IPS-20b (cell line): ENCODE measurements at regions not wholly inside any gene's neighbourhood (a gene's known extent, or its start where the extent isn't known, plus 50 kb on each side); places are given as distances from the start of the nearest gene placed in this dataset.

Source experiments
- H3K27ac ChIP-seq: one replicate; pipeline ENCODE4 v1.5.1; 2013; ENCODE audit warnings: low read length
- H3K27me3 ChIP-seq: 2 replicates; pipeline ENCODE4 v1.6.1; 2013; ENCODE audit warnings: mild to moderate bottlenecking, low read length, inconsistent platforms; ENCODE audit not compliant: insufficient read depth
- H3K36me3 ChIP-seq: 2 replicates; pipeline ENCODE4 v1.6.1; 2013; ENCODE audit warnings: low read depth, mild to moderate bottlenecking, inconsistent platforms, low read length, moderate library complexity; ENCODE audit not compliant: insufficient read depth
- H3K4me1 ChIP-seq: 2 replicates; pipeline ENCODE4 v1.6.1; 2013; ENCODE audit warnings: mild to moderate bottlenecking, control low read depth, inconsistent platforms, low read length, moderate library complexity; ENCODE audit not compliant: insufficient read depth
- H3K4me3 ChIP-seq: 2 replicates; pipeline ENCODE4 v1.5.1; 2013; ENCODE audit warnings: mild to moderate bottlenecking, low read length, inconsistent platforms
- H3K9ac ChIP-seq: 2 replicates; pipeline ENCODE4 v1.6.1; 2013; ENCODE audit warnings: low read depth, mild to moderate bottlenecking, inconsistent platforms, low read length, moderate library complexity
- H3K9me3 ChIP-seq: 2 replicates; pipeline ENCODE4 v1.6.1; 2013; ENCODE audit warnings: mild to moderate bottlenecking, low read depth, low read length, inconsistent platforms; ENCODE audit not compliant: insufficient read depth

DNA sequence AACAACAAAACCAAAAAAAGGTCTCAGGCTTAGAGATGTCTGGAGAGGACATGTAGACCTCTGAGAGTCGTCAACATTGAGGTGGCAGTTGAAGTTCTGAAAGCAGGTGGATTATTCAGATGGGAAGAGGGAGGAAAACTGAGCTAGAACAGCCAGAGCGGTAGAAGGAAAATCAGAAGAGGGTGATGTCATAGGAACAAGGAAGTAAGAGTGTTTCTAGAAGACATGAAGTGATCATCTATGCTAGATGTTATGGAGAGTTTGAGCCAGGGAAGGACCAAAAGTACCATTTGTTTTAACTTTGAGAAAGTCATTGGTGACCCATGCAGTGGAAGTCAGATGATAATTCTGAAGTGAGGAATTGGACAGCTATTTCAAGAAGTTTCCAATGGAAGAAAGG lies 316.2 kb upstream of the RGS6 start:
- no peak overlapping the region for H3K4me3 ChIP-seq
- H3K36me3 ChIP-seq = peaks cover 13% of the 10 kb centered on the region; the same call in 1 of the 2 replicates
- H3K9me3 ChIP-seq = no peaks in the 10 kb centered on the region
- H3K27me3 ChIP-seq = no peaks in the 10 kb centered on the region
- H3K4me1 ChIP-seq = peaks cover 9% of the 10 kb centered on the region; the same call in 1 of the 2 replicates
- no peak overlapping the region for H3K27ac ChIP-seq
- H3K9ac ChIP-seq = no peak overlapping the region

DNA sequence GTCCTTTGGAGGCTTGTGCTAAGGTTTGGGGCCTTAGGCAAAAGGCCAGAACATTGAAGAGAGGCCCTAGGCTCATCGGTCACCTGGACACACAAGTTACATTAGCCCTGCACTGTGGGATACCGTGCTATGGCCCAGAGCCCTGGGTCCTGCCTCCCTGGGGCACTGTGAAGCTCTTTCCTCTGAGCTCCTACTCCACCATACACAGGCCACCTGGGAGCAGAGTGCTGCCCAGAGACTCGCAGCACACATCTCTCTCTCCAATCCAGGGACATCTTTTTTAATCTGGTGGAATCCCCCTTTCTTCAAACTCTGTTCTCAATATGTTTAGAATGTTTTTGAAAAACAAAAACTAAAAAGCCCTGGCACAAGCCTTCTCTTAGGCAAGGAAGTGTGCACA lies 314.2 kb upstream of the RGS6 start:
- Histone ChIP-seq H3K27me3 (no peaks in the 10 kb centered on the region), H3K9ac (no peak overlapping the region), H3K9me3 (no peaks in the 10 kb centered on the region), H3K4me1 (peaks cover 9% of the 10 kb centered on the region; the same call in 1 of the 2 replicates), H3K4me3 (no peak overlapping the region), H3K27ac (no peak overlapping the region), H3K36me3 (peaks cover 13% of the 10 kb centered on the region; the same call in 1 of the 2 replicates)

DNA sequence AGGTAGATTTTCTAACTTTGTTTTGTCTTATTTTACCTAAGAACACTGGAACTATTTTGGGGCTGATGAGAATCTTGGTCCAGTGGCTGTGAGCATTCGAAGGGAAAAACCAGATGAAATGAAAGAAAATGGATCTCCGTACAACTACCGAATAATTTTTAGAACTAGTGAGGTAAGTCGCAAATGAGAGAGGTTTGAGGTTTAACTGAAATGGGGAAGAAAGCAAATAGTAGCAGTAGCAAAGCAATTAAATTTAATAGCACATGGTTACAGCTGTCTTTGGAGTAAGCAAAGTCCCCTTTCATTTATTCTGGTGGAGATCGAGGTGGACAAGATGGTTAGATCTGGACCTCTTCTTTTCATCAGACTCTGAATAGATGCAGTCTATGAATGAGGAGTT lies 313.5 kb upstream of the RGS6 start:
- Histone ChIP-seq H3K9ac (no peak overlapping the region), H3K9me3 (no peaks in the 10 kb centered on the region), H3K36me3 (peaks cover 13% of the 10 kb centered on the region; the same call in 1 of the 2 replicates), H3K27ac (no peak overlapping the region), H3K4me3 (no peak overlapping the region), H3K27me3 (no peaks in the 10 kb centered on the region), H3K4me1 (peaks cover 9% of the 10 kb centered on the region; the same call in 1 of the 2 replicates)

DNA sequence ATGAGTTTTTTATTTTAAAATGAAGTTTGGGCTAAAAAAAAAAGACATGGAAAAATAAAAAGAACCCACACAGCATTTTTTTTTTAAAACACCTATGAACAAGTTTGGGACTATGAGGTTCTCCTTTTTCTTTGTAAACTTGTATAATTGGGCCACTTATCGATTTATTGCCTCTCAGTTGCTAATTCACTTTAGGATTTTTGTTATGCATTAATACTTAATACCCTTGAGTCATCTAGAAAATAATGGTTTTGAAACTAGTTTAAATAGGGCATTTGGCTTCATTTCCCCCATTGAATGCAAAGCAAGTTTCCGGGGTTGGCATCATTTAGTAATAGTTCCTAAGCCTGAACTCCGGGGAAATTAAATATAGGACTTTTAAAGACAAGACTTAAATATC lies 312.8 kb upstream of the RGS6 start:
- Histone ChIP-seq H3K9ac (no peak overlapping the region), H3K36me3 (peaks cover 21% of the 10 kb centered on the region; the same call in 1 of the 2 replicates), H3K4me3 (no peak overlapping the region), H3K9me3 (no peaks in the 10 kb centered on the region), H3K27me3 (no peaks in the 10 kb centered on the region), H3K27ac (no peak overlapping the region), H3K4me1 (peaks cover 9% of the 10 kb centered on the region; the same call in 1 of the 2 replicates)

DNA sequence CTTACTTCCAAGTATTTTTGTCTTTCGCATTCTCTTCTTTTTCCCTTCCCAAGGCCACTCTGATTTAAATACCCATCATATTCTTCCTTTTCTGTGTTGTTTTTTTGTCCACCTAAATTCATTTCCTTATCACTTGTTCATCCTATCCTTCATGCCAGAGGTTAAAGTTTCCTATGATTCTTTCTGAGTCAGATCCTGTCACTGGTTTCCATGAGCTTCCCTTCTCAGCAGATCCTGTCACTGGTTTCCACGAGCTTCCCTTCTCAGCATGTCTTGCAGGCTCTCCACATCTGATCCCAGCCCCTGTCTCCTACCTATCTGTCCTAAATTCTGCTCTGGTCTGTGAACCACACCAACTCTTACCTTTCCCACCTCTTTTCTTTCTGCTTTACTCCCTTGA lies 311.8 kb upstream of the RGS6 start:
- Histone ChIP-seq H3K4me3 (no peak overlapping the region), H3K27me3 (no peaks in the 10 kb centered on the region), H3K4me1 (peaks cover 9% of the 10 kb centered on the region; the same call in 1 of the 2 replicates), H3K9me3 (no peaks in the 10 kb centered on the region), H3K36me3 (peaks cover 23% of the 10 kb centered on the region; the same call in 1 of the 2 replicates), H3K27ac (no peak overlapping the region), H3K9ac (no peak overlapping the region)

GRCh38 chr14:71621276-71621675 lies 311.0 kb upstream of the RGS6 start:
- H3K4me3 ChIP-seq = no peak overlapping the region
- H3K4me1 ChIP-seq = peaks cover 4% of the 10 kb centered on the region; the same call in 1 of the 2 replicates
- H3K27me3 ChIP-seq = no peaks in the 10 kb centered on the region
- no peak overlapping the region for H3K27ac ChIP-seq
- H3K36me3 ChIP-seq = peaks cover 23% of the 10 kb centered on the region; the same call in 1 of the 2 replicates
- no peak overlapping the region for H3K9ac ChIP-seq
- no peaks in the 10 kb centered on the region for H3K9me3 ChIP-seq

DNA sequence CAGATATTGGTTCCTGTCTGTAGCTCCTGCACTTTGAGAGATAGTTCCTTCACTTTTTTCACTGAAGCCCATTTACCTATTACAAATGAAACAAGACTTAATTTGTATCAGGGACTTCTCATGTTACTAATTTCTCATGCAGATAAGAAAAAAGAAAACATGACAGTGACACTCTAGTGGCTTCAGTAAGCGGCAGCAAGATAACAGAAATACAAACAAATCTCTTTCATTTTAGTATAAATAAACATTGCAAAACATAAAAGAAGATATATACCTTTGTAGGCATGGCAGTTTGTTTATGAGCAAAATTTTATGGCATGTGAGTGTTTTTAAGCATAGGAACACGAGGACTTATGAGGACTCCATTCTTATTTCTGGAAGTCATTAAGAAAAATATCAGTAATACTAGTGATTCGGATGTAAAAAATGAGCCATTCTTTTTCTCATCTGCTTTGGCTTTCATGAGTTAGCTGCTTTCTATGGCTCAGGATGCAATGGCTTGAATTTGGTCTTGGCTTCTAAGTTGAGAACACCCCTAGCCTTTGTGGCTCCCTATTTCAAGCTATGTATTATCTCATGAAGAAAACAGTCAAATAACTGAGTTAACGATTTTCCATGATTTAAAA lies 310.1 kb upstream of the RGS6 start:
- no peaks in the 10 kb centered on the region for H3K9me3 ChIP-seq
- peaks cover 23% of the 10 kb centered on the region; the same call in 1 of the 2 replicates for H3K36me3 ChIP-seq
- no peak overlapping the region for H3K4me3 ChIP-seq
- no peak overlapping the region for H3K27ac ChIP-seq
- H3K9ac ChIP-seq = no peak overlapping the region
- H3K27me3 ChIP-seq = no peaks in the 10 kb centered on the region
- no peaks in the 10 kb centered on the region for H3K4me1 ChIP-seq

DNA sequence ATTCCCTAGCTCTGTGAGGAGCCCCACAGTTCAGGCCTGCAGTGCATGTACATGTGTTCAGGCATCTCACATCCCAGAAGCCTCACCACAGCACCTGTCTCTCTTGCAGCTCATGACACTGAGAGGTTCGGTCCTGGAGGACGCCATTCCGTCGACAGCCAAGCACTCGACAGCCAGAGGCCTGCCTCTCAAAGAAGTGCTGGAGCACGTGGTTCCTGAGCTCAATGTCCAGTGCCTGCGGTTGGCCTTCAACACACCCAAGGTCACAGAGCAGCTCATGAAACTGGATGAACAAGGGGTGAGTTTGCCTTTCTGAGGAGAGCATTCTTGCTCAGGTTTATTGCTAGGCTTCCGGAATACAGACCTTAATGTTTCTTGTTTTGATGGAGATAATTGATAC lies 308.3 kb upstream of the RGS6 start:
- Histone ChIP-seq H3K27ac (no peak overlapping the region), H3K4me1 (no peaks in the 10 kb centered on the region), H3K36me3 (peaks cover 19% of the 10 kb centered on the region; the same call in 1 of the 2 replicates), H3K9ac (no peak overlapping the region), H3K4me3 (no peak overlapping the region), H3K27me3 (no peaks in the 10 kb centered on the region), H3K9me3 (no peaks in the 10 kb centered on the region)

- H3K27ac ChIP-seq = no peak overlapping the region
- H3K4me1 ChIP-seq = no peaks in the 10 kb centered on the region
- no peaks in the 10 kb centered on the region for H3K27me3 ChIP-seq
- no peaks in the 10 kb centered on the region for H3K9me3 ChIP-seq
- peaks cover 10% of the 10 kb centered on the region; the same call in 1 of the 2 replicates for H3K36me3 ChIP-seq
- no peak overlapping the region for H3K9ac ChIP-seq
- no peak overlapping the region for H3K4me3 ChIP-seq
Observed at GRCh38 chr14:71625175-71625574, 307.1 kb upstream of the RGS6 start.

DNA sequence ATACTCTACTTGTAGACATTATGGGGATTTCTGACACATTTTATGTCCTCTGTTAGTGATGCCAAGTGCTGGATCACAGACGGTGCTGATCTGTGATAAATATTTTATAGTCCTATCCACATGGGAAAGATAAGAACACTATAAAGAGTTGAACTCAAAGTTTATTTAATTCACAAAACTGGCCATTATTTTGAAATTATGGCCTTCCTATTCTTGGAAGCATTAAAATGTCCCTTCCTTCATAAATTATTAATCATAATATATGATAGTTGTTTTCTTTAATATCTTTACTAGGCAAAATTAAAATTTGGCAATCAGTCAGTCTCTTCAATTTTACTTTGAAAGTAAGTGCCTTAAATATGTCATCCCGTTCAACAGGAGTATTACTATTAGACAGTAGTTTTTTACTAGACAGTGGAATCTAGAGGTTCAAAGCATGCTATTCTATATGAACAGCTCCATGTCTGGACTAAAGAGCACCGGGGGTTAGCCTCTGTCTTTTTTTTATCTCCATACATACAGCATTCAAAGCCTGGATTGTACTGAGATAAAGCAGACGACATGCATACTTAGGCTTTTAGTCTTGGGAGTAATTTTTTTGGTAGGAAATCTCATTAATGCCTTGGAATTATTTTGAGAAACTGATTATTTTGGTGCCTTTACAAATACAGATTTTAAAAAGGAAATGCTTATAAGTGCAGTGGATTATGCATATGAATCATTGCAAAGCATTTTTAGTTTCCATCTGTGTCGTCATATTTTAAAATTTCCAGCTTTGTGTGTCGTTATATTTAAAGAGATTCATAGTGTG lies 306.1 kb upstream of the RGS6 start:
- peaks cover 10% of the 10 kb centered on the region; the same call in 1 of the 2 replicates for H3K36me3 ChIP-seq
- no peak overlapping the region for H3K4me3 ChIP-seq
- no peak overlapping the region for H3K27ac ChIP-seq
- H3K4me1 ChIP-seq = no peaks in the 10 kb centered on the region
- H3K9me3 ChIP-seq = no peaks in the 10 kb centered on the region
- no peak overlapping the region for H3K9ac ChIP-seq
- H3K27me3 ChIP-seq = no peaks in the 10 kb centered on the region

GRCh38 chr14:71628433-71628832 lies 303.8 kb upstream of the RGS6 start:
- Histone ChIP-seq H3K4me1 (peaks cover 5% of the 10 kb centered on the region; the same call in 1 of the 2 replicates), H3K27me3 (no peaks in the 10 kb centered on the region), H3K36me3 (peaks cover 10% of the 10 kb centered on the region; the same call in 1 of the 2 replicates), H3K4me3 (no peak overlapping the region), H3K9ac (no peak overlapping the region), H3K9me3 (no peaks in the 10 kb centered on the region), H3K27ac (no peak overlapping the region)
